Ishikawa (cell line): ENCODE measurements at regions not wholly inside any gene's neighbourhood (a gene's known extent, or its start where the extent isn't known, plus 50 kb on each side); places are given as distances from the start of the nearest gene placed in this dataset.

Experiments used
- CEBPB ChIP-seq: IDR thresholded peaks from 2 replicates; pipeline ENCODE4 v1.6.1; 2012
- EP300 ChIP-seq: IDR thresholded peaks from 2 replicates; pipeline ENCODE4 v1.6.1; 2012; ENCODE audit warnings: borderline replicate concordance
- FOXM1 ChIP-seq: IDR thresholded peaks from 2 replicates; pipeline ENCODE4 v1.6.1; 2012; ENCODE audit warnings: low read depth, borderline replicate concordance
- RAD21 ChIP-seq: IDR thresholded peaks from 2 replicates; pipeline ENCODE4 v1.6.1; 2012; ENCODE audit warnings: low read depth
- TCF12 ChIP-seq: IDR thresholded peaks from 2 replicates; pipeline ENCODE4 v1.6.1; 2012; ENCODE audit warnings: low read depth
- TEAD4 ChIP-seq: IDR thresholded peaks from 2 replicates; pipeline ENCODE4 v1.6.1; 2012
- TF ChIP-seq, protein P1 (sequence below): IDR thresholded peaks from 2 replicates; pipeline ENCODE4 v1.6.1; 2012

GRCh38 chr12:131543040-131543439, 167.8 kb upstream of the SFSWAP start:
- TF ChIP-seq, protein P1, sequence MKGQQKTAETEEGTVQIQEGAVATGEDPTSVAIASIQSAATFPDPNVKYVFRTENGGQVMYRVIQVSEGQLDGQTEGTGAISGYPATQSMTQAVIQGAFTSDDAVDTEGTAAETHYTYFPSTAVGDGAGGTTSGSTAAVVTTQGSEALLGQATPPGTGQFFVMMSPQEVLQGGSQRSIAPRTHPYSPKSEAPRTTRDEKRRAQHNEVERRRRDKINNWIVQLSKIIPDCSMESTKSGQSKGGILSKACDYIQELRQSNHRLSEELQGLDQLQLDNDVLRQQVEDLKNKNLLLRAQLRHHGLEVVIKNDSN, result no peak
- no peak for TF ChIP-seq TEAD4
- no peak for TF ChIP-seq TCF12
- TF ChIP-seq FOXM1, result no peak
- no peak for TF ChIP-seq CEBPB
- TF ChIP-seq EP300, result no peak
- TF ChIP-seq RAD21, result no peak
